H9 (cell line): ENCODE measurements at regions not wholly inside any gene's neighbourhood (a gene's known extent, or its start where the extent isn't known, plus 50 kb on each side); places are given as distances from the start of the nearest gene placed in this dataset.

Source experiments
- DNase-seq: peaks from one replicate; pipeline ENCODE4 v3.0.0-alpha.2; 2017
- H2AFZ ChIP-seq: one replicate; pipeline ENCODE4 v1.6.1; 2013; ENCODE audit warnings: mild to moderate bottlenecking, low read length, control low read depth, moderate library complexity
- H2AK5ac ChIP-seq: 2 replicates; pipeline ENCODE4 v1.6.1; 2013; ENCODE audit warnings: low read length, control low read depth, mixed read lengths; ENCODE audit not compliant: insufficient read length
- H2BK120ac ChIP-seq: one replicate; pipeline ENCODE4 v1.6.1; 2013; ENCODE audit warnings: low read depth, mild to moderate bottlenecking, low read length, control low read depth, inconsistent platforms; ENCODE audit not compliant: poor library complexity, severe bottlenecking
- H2BK12ac ChIP-seq: 2 replicates; pipeline ENCODE4 v1.6.1; 2013; ENCODE audit warnings: low read length, control low read depth, mixed read lengths, low read depth; ENCODE audit not compliant: insufficient read length
- H2BK15ac ChIP-seq: 2 replicates; pipeline ENCODE4 v1.6.1; 2013; ENCODE audit warnings: low read depth, low read length, control low read depth
- H2BK20ac ChIP-seq: one replicate; pipeline ENCODE4 v1.6.1; 2013; ENCODE audit warnings: low read depth, mild to moderate bottlenecking, low read length, control low read depth, inconsistent platforms; ENCODE audit not compliant: poor library complexity, severe bottlenecking
- H2BK5ac ChIP-seq: 2 replicates; pipeline ENCODE4 v1.6.1; 2013; ENCODE audit warnings: low read length, control low read depth, mixed read lengths; ENCODE audit not compliant: insufficient read length
- H3K14ac ChIP-seq: 2 replicates; pipeline ENCODE4 v1.6.1; 2013; ENCODE audit warnings: low read length, control low read depth; ENCODE audit not compliant: insufficient read depth
- H3K18ac ChIP-seq: 2 replicates; pipeline ENCODE4 v1.6.1; 2013; ENCODE audit warnings: low read depth, mild to moderate bottlenecking, mixed read lengths, low read length, control low read depth; ENCODE audit not compliant: insufficient read length
- H3K23ac ChIP-seq: 2 replicates; pipeline ENCODE4 v1.6.1; 2013; ENCODE audit warnings: low read length, control low read depth, mixed read lengths, low read depth; ENCODE audit not compliant: insufficient read length
- H3K23me2 ChIP-seq: 2 replicates; pipeline ENCODE4 v1.6.1; 2013; ENCODE audit warnings: low read depth, mild to moderate bottlenecking, mixed read lengths, low read length, control low read depth; ENCODE audit not compliant: insufficient read length, poor library complexity, severe bottlenecking
- H3K27ac ChIP-seq: 2 replicates; pipeline ENCODE4 v1.5.1; 2013; ENCODE audit warnings: low read length, control low read depth, mixed read lengths, low read depth; ENCODE audit not compliant: insufficient read length
- H3K27me3 ChIP-seq: 2 replicates; pipeline ENCODE4 v1.6.1; 2013; ENCODE audit warnings: low read length, control low read depth, inconsistent platforms; ENCODE audit not compliant: insufficient read depth
- H3K4ac ChIP-seq: 2 replicates; pipeline ENCODE4 v1.6.1; 2013; ENCODE audit warnings: low read depth, mild to moderate bottlenecking, control low read depth, inconsistent platforms, low read length, moderate library complexity
- H3K4me1 ChIP-seq: 2 replicates; pipeline ENCODE4 v1.6.1; 2013; ENCODE audit warnings: low read length, control low read depth, inconsistent platforms; ENCODE audit not compliant: insufficient read depth
- H3K4me2 ChIP-seq: 2 replicates; pipeline ENCODE4 v1.6.1; 2013; ENCODE audit warnings: low read length, control low read depth, mixed read lengths; ENCODE audit not compliant: insufficient read length, insufficient read depth
- H3K56ac ChIP-seq: 2 replicates; pipeline ENCODE4 v1.6.1; 2013; ENCODE audit warnings: low read depth, mild to moderate bottlenecking, mixed read lengths, low read length, control low read depth; ENCODE audit not compliant: insufficient read length
- H3K79me1 ChIP-seq: 2 replicates; pipeline ENCODE4 v1.6.1; 2013; ENCODE audit warnings: low read depth, mild to moderate bottlenecking, moderate library complexity, low read length, control low read depth, inconsistent platforms; ENCODE audit not compliant: insufficient read depth, poor library complexity, severe bottlenecking
- H3K79me2 ChIP-seq: 2 replicates; pipeline ENCODE4 v1.6.1; 2013; ENCODE audit warnings: low read length, control low read depth, inconsistent platforms; ENCODE audit not compliant: insufficient read depth
- H3K9ac ChIP-seq: 2 replicates; pipeline ENCODE4 v1.6.1; 2013; ENCODE audit warnings: low read length, control low read depth, mixed read lengths; ENCODE audit not compliant: insufficient read length; ENCODE audit errors: extremely low read depth
- H3K9me3 ChIP-seq: one replicate; pipeline ENCODE4 v1.6.1; 2013; ENCODE audit warnings: low read depth, low read length, inconsistent platforms; ENCODE audit not compliant: control insufficient read depth
- H3T11ph ChIP-seq: one replicate; pipeline ENCODE4 v1.6.1; 2013; ENCODE audit warnings: mild to moderate bottlenecking, low read length, control low read depth, inconsistent platforms
- H4K20me1 ChIP-seq: one replicate; pipeline ENCODE4 v1.6.1; 2013; ENCODE audit not compliant: control insufficient read depth, insufficient read length, insufficient read depth
- H4K5ac ChIP-seq: 2 replicates; pipeline ENCODE4 v1.6.1; 2013; ENCODE audit warnings: low read depth, mild to moderate bottlenecking, mixed read lengths, low read length, control low read depth; ENCODE audit not compliant: insufficient read length
- H4K8ac ChIP-seq: replicated peaks from 2 replicates; pipeline ENCODE4 v1.6.1; 2013; ENCODE audit warnings: low read length, control low read depth, mixed read lengths, low read depth; ENCODE audit not compliant: insufficient read length
- H4K91ac ChIP-seq: 2 replicates; pipeline ENCODE4 v1.6.1; 2013; ENCODE audit warnings: low read depth, mild to moderate bottlenecking, moderate library complexity, mixed read lengths, low read length, control low read depth; ENCODE audit not compliant: insufficient read length
- H3K27ac Mint-ChIP-seq, 3 experiments: 2 replicates in 2 of 3; 3 replicates in 1 of 3; pipeline ENCODE4 v1.8.0; 2020 to 2021; ENCODE audit warnings: mixed read lengths in 3 of 3, mild to moderate bottlenecking in 1 of 3, moderate library complexity in 1 of 3
- H3K27me3 Mint-ChIP-seq: 2 replicates; pipeline ENCODE4 v1.8.0; 2021; ENCODE audit warnings: low read depth, mild to moderate bottlenecking, moderate library complexity, mixed read lengths
- H3K36me3 Mint-ChIP-seq, 3 experiments: 2 replicates in 2 of 3; 3 replicates in 1 of 3; pipeline ENCODE4 v1.8.0; 2020 to 2021; ENCODE audit warnings: low read depth in 3 of 3, mixed read lengths in 3 of 3; ENCODE audit not compliant: insufficient read depth in 1 of 3
- H3K4me1 Mint-ChIP-seq, 2 experiments: 2 replicates each; pipeline ENCODE4 v1.8.0; 2020; ENCODE audit warnings: mixed read lengths in 2 of 2
- H3K4me3 Mint-ChIP-seq, 2 experiments: 2 replicates in 1 of 2; 3 replicates in 1 of 2; pipeline ENCODE4 v1.8.0; 2020 to 2021; ENCODE audit warnings: mild to moderate bottlenecking in 2 of 2, mixed read lengths in 2 of 2, moderate library complexity in 1 of 2
- H3K9me3 Mint-ChIP-seq, 2 experiments: 2 replicates in 1 of 2; 3 replicates in 1 of 2; pipeline ENCODE4 v1.8.0; 2020; ENCODE audit warnings: mild to moderate bottlenecking in 2 of 2, mixed read lengths in 2 of 2, moderate library complexity in 1 of 2
- CTCF ChIP-seq: fragments of 200-600 bp; sonication (generic); conservative IDR thresholded peaks from 3 replicates; pipeline ENCODE4 v1.8.0; 2021; ENCODE audit warnings: antibody characterized with exemption, mild to moderate bottlenecking
- WGBS: extraction: QIAGEN DNeasy Blood & Tissue Kit; methylation state at CpG from one replicate; pipeline ENCODE4 v1.1.7; 2013; ENCODE audit warnings: missing lambda C conversion rate, low lambda C conversion rate, mixed read lengths; ENCODE audit not compliant: insufficient read length; ENCODE audit errors: extremely low coverage; 5-methylcytosine and 5-hydroxymethylcytosine counted together

- no peak for DNase-seq
- Mint-ChIP-seq H3K27ac (no peak overlapping the region), H3K9me3 (no peaks in the 10 kb centered on the region), H3K27me3 (peaks cover 3% of the 10 kb centered on the region), H3K4me1 (no peaks in the 10 kb centered on the region; a peak in 1 of 4 replicates), H3K36me3 (no peaks in the 10 kb centered on the region), H3K4me3 (no peak overlapping the region)
- no peaks in the 10 kb centered on the region for H3K4me1 ChIP-seq
- H2AK5ac ChIP-seq: no peak overlapping the region
- no peak overlapping the region for H3K9ac ChIP-seq
- H3K23ac ChIP-seq: no peak overlapping the region
- no peak overlapping the region for H3K18ac ChIP-seq
- H3K14ac ChIP-seq: no peak overlapping the region
- no peaks in the 10 kb centered on the region for H3K79me1 ChIP-seq
- H2BK20ac ChIP-seq: no peak overlapping the region
- H3K9me3 ChIP-seq: no peaks in the 10 kb centered on the region
- H3K23me2 ChIP-seq: no peaks in the 10 kb centered on the region
- no peak overlapping the region for H3T11ph ChIP-seq
- no peak overlapping the region for H4K91ac ChIP-seq
- no peak overlapping the region for H3K56ac ChIP-seq
- H3K4ac ChIP-seq: no peak overlapping the region
- H2AFZ ChIP-seq: no peak overlapping the region
- no peaks in the 10 kb centered on the region for H3K79me2 ChIP-seq
- no peak overlapping the region for H2BK5ac ChIP-seq
- no peak overlapping the region for H3K27ac ChIP-seq
- no peak for TF ChIP-seq CTCF
- no peak overlapping the region for H4K5ac ChIP-seq
- H3K27me3 ChIP-seq: no peaks in the 10 kb centered on the region
- no peak overlapping the region for H2BK15ac ChIP-seq
- no peak overlapping the region for H3K4me2 ChIP-seq
- H2BK12ac ChIP-seq: no peak overlapping the region
- no peak overlapping the region for H4K8ac ChIP-seq
- H4K20me1 ChIP-seq: no peaks in the 10 kb centered on the region
- no peak overlapping the region for H2BK120ac ChIP-seq
- WGBS: no CpG with 5 or more reads among the region's 1 CpG
Observed at GRCh38 chr1:212528501-212528900, 80.1 kb upstream of the ATF3 start.
